HEK293 (cell line): ENCODE measurements at regions not wholly inside any gene's neighbourhood (a gene's known extent, or its start where the extent isn't known, plus 50 kb on each side); places are given as distances from the start of the nearest gene placed in this dataset.

Experiments used
- AEBP2 ChIP-seq: fragments of 450-650 bp; formaldehyde crosslinking; IDR thresholded peaks from 2 replicates; pipeline ENCODE4 v1.5.1; 2016; ENCODE audit warnings: missing biosample characterization, missing genetic modification characterization, borderline replicate concordance
- KLF16 ChIP-seq: fragments of 450-650 bp; formaldehyde crosslinking; IDR thresholded peaks from 2 replicates; pipeline ENCODE4 v1.5.1; 2017; ENCODE audit warnings: missing biosample characterization, missing genetic modification characterization
- SP2 ChIP-seq: fragments of 450-650 bp; formaldehyde crosslinking; IDR thresholded peaks from 2 replicates; pipeline ENCODE4 v1.5.1; 2016; ENCODE audit warnings: missing biosample characterization, missing genetic modification characterization
- ZEB2 ChIP-seq: fragments of 450-650 bp; formaldehyde crosslinking; IDR thresholded peaks from 2 replicates; pipeline ENCODE4 v1.5.1; 2016; ENCODE audit warnings: missing biosample characterization, missing genetic modification characterization
- ZFP41 ChIP-seq: fragments of 450-650 bp; formaldehyde crosslinking; IDR thresholded peaks from 2 replicates; pipeline ENCODE4 v1.5.1; 2016; ENCODE audit warnings: missing biosample characterization, missing genetic modification characterization, borderline replicate concordance
- TF ChIP-seq, protein P1 (sequence below): fragments of 450-650 bp; formaldehyde crosslinking; IDR thresholded peaks from 2 replicates; pipeline ENCODE4 v1.5.1; 2016; ENCODE audit warnings: missing biosample characterization, missing genetic modification characterization
- TF ChIP-seq, protein P2 (sequence below): fragments of 450-650 bp; formaldehyde crosslinking; IDR thresholded peaks from 2 replicates; pipeline ENCODE4 v1.5.1; 2016; ENCODE audit warnings: missing biosample characterization, missing genetic modification characterization, low read depth

DNA sequence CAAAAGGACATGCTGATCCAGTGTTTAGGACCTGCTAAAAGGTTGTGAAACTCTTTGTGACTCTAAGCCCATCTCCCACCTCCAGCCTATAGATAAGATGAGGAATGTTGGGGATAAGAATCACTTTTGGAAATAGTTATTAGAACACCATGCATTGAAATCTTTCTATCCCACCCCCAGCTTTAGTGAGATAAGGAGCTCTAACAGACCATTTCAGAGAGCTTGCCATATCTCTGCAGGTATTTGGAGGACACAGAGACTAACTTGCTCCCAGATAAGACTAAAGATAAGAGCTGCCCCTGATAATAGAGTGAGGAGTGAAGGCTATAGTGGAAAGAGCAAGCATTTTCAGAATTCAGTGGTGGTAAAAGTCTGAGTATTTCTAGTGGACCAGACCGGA lies 53.1 kb upstream of the GNB4 start:
- TF ChIP-seq, protein P1, sequence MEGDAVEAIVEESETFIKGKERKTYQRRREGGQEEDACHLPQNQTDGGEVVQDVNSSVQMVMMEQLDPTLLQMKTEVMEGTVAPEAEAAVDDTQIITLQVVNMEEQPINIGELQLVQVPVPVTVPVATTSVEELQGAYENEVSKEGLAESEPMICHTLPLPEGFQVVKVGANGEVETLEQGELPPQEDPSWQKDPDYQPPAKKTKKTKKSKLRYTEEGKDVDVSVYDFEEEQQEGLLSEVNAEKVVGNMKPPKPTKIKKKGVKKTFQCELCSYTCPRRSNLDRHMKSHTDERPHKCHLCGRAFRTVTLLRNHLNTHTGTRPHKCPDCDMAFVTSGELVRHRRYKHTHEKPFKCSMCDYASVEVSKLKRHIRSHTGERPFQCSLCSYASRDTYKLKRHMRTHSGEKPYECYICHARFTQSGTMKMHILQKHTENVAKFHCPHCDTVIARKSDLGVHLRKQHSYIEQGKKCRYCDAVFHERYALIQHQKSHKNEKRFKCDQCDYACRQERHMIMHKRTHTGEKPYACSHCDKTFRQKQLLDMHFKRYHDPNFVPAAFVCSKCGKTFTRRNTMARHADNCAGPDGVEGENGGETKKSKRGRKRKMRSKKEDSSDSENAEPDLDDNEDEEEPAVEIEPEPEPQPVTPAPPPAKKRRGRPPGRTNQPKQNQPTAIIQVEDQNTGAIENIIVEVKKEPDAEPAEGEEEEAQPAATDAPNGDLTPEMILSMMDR (tag by site-specific recombination) = no peak
- TF ChIP-seq, protein P2, sequence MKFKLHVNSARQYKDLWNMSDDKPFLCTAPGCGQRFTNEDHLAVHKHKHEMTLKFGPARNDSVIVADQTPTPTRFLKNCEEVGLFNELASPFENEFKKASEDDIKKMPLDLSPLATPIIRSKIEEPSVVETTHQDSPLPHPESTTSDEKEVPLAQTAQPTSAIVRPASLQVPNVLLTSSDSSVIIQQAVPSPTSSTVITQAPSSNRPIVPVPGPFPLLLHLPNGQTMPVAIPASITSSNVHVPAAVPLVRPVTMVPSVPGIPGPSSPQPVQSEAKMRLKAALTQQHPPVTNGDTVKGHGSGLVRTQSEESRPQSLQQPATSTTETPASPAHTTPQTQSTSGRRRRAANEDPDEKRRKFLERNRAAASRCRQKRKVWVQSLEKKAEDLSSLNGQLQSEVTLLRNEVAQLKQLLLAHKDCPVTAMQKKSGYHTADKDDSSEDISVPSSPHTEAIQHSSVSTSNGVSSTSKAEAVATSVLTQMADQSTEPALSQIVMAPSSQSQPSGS (tag by site-specific recombination) = no peak
- no peak for TF ChIP-seq ZEB2
- no peak for TF ChIP-seq KLF16 (tag by site-specific recombination)
- TF ChIP-seq AEBP2 (tag by site-specific recombination) = no peak
- TF ChIP-seq SP2 (tag by site-specific recombination) = no peak
- no peak for TF ChIP-seq ZFP41 (tag by site-specific recombination)
